IMR-90 (cell line): ENCODE measurements at regions not wholly inside any gene's neighbourhood (a gene's known extent, or its start where the extent isn't known, plus 50 kb on each side); places are given as distances from the start of the nearest gene placed in this dataset.

Experiments used
- ATAC-seq: fragments of 200-7000 bp; cut with Tn5 transposase; 2 replicates; pipeline ENCODE4 v1.9.1; 2020; ENCODE audit warnings: low read depth, mild to moderate bottlenecking, moderate library complexity
- BruUV-seq: library from RNA; stranded (reverse); fragments of 400-500 nt; replicated peaks from 2 replicates; lab custom pipeline; 2021; lab: Mats Ljungman, UMichigan
- CTCF ChIA-PET: fragments of 300-600 bp; formaldehyde crosslinking; extraction: SDS; loops from one replicate; lab custom pipeline; 2021; ENCODE audit warnings: antibody characterized with exemption; lab: Yijun Ruan, JAX
- POLR2A ChIA-PET: fragments of 300-600 bp; sonication (Branson Sonifier 250); formaldehyde crosslinking; loops from one replicate; lab custom pipeline; 2022; ENCODE audit warnings: antibody characterized with exemption; ENCODE audit not compliant: unreplicated experiment; lab: Charles Lee
- DNase-seq: peaks from one replicate; pipeline ENCODE4 v3.0.0; 2013
- H2AFZ ChIP-seq: replicated peaks from 2 replicates; pipeline ENCODE3; 2013; ENCODE audit warnings: low read length, mild to moderate bottlenecking; ENCODE audit not compliant: poor library complexity
- H2AK5ac ChIP-seq: 2 replicates; pipeline ENCODE4 v1.6.1; 2013; ENCODE audit warnings: low read depth, low read length, inconsistent platforms
- H2AK9ac ChIP-seq: replicated peaks from 2 replicates; pipeline ENCODE3; 2013; ENCODE audit warnings: mild to moderate bottlenecking, low read depth, low read length, moderate library complexity; ENCODE audit not compliant: poor library complexity
- H2BK120ac ChIP-seq: 2 replicates; pipeline ENCODE4 v1.6.1; 2013; ENCODE audit warnings: low read depth, low read length, inconsistent platforms
- H2BK15ac ChIP-seq: 3 replicates; pipeline ENCODE4 v1.6.1; 2013; ENCODE audit warnings: low read depth, low read length, inconsistent platforms
- H2BK20ac ChIP-seq: 2 replicates; pipeline ENCODE4 v1.6.1; 2013; ENCODE audit warnings: low read depth, mild to moderate bottlenecking, inconsistent platforms, low read length, moderate library complexity
- H2BK5ac ChIP-seq: 2 replicates; pipeline ENCODE4 v1.6.1; 2013; ENCODE audit warnings: mild to moderate bottlenecking, low read depth, low read length, inconsistent platforms; ENCODE audit not compliant: poor library complexity, severe bottlenecking
- H3K14ac ChIP-seq: replicated peaks from 2 replicates; pipeline ENCODE4 v1.6.1; 2013; ENCODE audit warnings: low read depth, low read length, inconsistent platforms
- H3K18ac ChIP-seq: 2 replicates; pipeline ENCODE4 v1.6.1; 2013; ENCODE audit warnings: low read depth, low read length, control low read depth
- H3K23ac ChIP-seq: 2 replicates; pipeline ENCODE4 v1.6.1; 2013; ENCODE audit warnings: low read depth, low read length, inconsistent platforms
- H3K27ac ChIP-seq: 2 replicates; pipeline ENCODE4 v1.5.1; 2013; ENCODE audit warnings: mild to moderate bottlenecking, control low read depth, low read length; ENCODE audit not compliant: insufficient read depth
- H3K27me3 ChIP-seq: 2 replicates; pipeline ENCODE4 v1.6.1; 2013; ENCODE audit warnings: low read length; ENCODE audit not compliant: control insufficient read depth, insufficient read depth
- H3K36me3 ChIP-seq: 2 replicates; pipeline ENCODE4 v1.6.1; 2013; ENCODE audit warnings: low read length, mixed read lengths; ENCODE audit not compliant: control insufficient read depth, insufficient read depth
- H3K4ac ChIP-seq: 2 replicates; pipeline ENCODE4 v1.6.1; 2013; ENCODE audit warnings: low read depth, low read length, inconsistent platforms
- H3K4me1 ChIP-seq: 2 replicates; pipeline ENCODE4 v1.6.1; 2013; ENCODE audit warnings: low read length, mixed read lengths; ENCODE audit not compliant: control insufficient read depth, insufficient read depth
- H3K4me2 ChIP-seq: 2 replicates; pipeline ENCODE4 v1.6.1; 2013; ENCODE audit warnings: low read depth, mild to moderate bottlenecking, control low read depth, low read length, moderate library complexity
- H3K4me3 ChIP-seq: 2 replicates; pipeline ENCODE4 v1.5.1; 2013; ENCODE audit warnings: low read depth, mild to moderate bottlenecking, control low read depth, low read length, moderate library complexity; ENCODE audit not compliant: insufficient read depth
- H3K56ac ChIP-seq: 2 replicates; pipeline ENCODE4 v1.6.1; 2013; ENCODE audit warnings: low read length, inconsistent platforms; ENCODE audit not compliant: insufficient read depth; ENCODE audit errors: extremely low read depth
- H3K79me1 ChIP-seq, 2 experiments: 2 replicates each; pipeline ENCODE4 v1.6.1; 2013; ENCODE audit warnings: low read length in 2 of 2, inconsistent platforms in 1 of 2, low read depth in 1 of 2
- H3K9ac ChIP-seq: 2 replicates; pipeline ENCODE4 v1.6.1; 2013; ENCODE audit warnings: low read depth, low read length, control low read depth
- H3K9me1 ChIP-seq: 2 replicates; pipeline ENCODE4 v1.6.1; 2013; ENCODE audit warnings: low read length, inconsistent platforms; ENCODE audit not compliant: insufficient read depth
- H3K9me3 ChIP-seq: 2 replicates; pipeline ENCODE4 v1.6.1; 2013; ENCODE audit warnings: low read length; ENCODE audit not compliant: control insufficient read depth, insufficient read depth
- H4K20me1 ChIP-seq: 2 replicates; pipeline ENCODE4 v1.6.1; 2013; ENCODE audit warnings: low read length, inconsistent platforms; ENCODE audit not compliant: insufficient read depth
- H4K5ac ChIP-seq: 2 replicates; pipeline ENCODE4 v1.6.1; 2013; ENCODE audit warnings: mild to moderate bottlenecking, low read depth, low read length, control low read depth
- H4K8ac ChIP-seq, 2 experiments: 2 replicates each; pipeline ENCODE4 v1.6.1; 2013; ENCODE audit warnings: low read depth in 2 of 2, low read length in 2 of 2, control low read depth in 1 of 2, inconsistent platforms in 1 of 2
- H4K91ac ChIP-seq: 2 replicates; pipeline ENCODE4 v1.6.1; 2013; ENCODE audit warnings: low read depth, low read length, inconsistent platforms; ENCODE audit not compliant: insufficient read depth
- BHLHE40 ChIP-seq: fragments of 150-350 bp; IDR thresholded peaks from 2 replicates; pipeline ENCODE4 v1.6.1; 2016; ENCODE audit warnings: mild to moderate bottlenecking, low read depth, low read length
- CEBPB ChIP-seq: IDR thresholded peaks from 2 replicates; pipeline ENCODE4 v1.6.1; 2012; ENCODE audit warnings: low read depth, low read length, improper control_type of control experiment
- CHD1 ChIP-seq: IDR thresholded peaks from 2 replicates; pipeline ENCODE4 v1.6.1; 2012; ENCODE audit warnings: low read depth, low read length, improper control_type of control experiment
- ELK1 ChIP-seq: fragments of 150-350 bp; IDR thresholded peaks from 2 replicates; pipeline ENCODE4 v1.6.1; 2016; ENCODE audit warnings: low read depth, mild to moderate bottlenecking, low read length, moderate library complexity, borderline replicate concordance
- MXI1 ChIP-seq: IDR thresholded peaks from 2 replicates; pipeline ENCODE4 v1.6.1; 2012; ENCODE audit warnings: low read depth, mild to moderate bottlenecking, low read length, moderate library complexity, borderline replicate concordance
- NFE2L2 ChIP-seq: fragments of 150-350 bp; IDR thresholded peaks from 2 replicates; pipeline ENCODE4 v1.6.1; 2016; ENCODE audit warnings: low read depth, mild to moderate bottlenecking, low read length
- POLR2A ChIP-seq: IDR thresholded peaks from 2 replicates; pipeline ENCODE4 v1.6.1; 2012; ENCODE audit warnings: mild to moderate bottlenecking, low read depth, low read length
- RAD21 ChIP-seq: IDR thresholded peaks from 2 replicates; pipeline ENCODE4 v1.6.1; 2012; ENCODE audit warnings: low read length, improper control_type of control experiment
- RCOR1 ChIP-seq: IDR thresholded peaks from 2 replicates; pipeline ENCODE4 v1.6.1; 2012; ENCODE audit warnings: mild to moderate bottlenecking, low read length, improper control_type of control experiment; ENCODE audit not compliant: insufficient replicate concordance
- SMC3 ChIP-seq: fragments of 150-350 bp; IDR thresholded peaks from 2 replicates; pipeline ENCODE4 v1.6.1; 2016; ENCODE audit warnings: low read depth, mild to moderate bottlenecking, antibody characterized with exemption, low read length, moderate library complexity
- WGBS, 2 experiments: methylation state at CpG; one replicate each; pipeline versions ENCODE4 v1.1.5 to v1.1.7; 2013; ENCODE audit warnings: missing lambda C conversion rate in 2 of 2; ENCODE audit not compliant: insufficient read length in 1 of 2; ENCODE audit errors: extremely low coverage in 2 of 2; 5-methylcytosine and 5-hydroxymethylcytosine counted together
- dilution Hi-C: fragments of 300-500 bp; cut with HindIII; formaldehyde crosslinking; loops from one replicate; pipeline ENCODE4 v1.14.3; 2018; ENCODE audit warnings: low sequenced_read_pairs; ENCODE audit not compliant: unreplicated experiment
- in situ Hi-C: fragments of 300-500 bp; cut with MboI; formaldehyde crosslinking; loops from 3 replicates; pipeline ENCODE4 v1.14.3; 2019; ENCODE audit warnings: low sequenced_read_pairs, inconsistent platforms, mixed read lengths
- intact Hi-C: fragments of 100-400 bp; cut with micrococcal nuclease; formaldehyde crosslinking; loops from 2 replicates; pipeline ENCODE4 v1.10.0; 2022

- no peak overlapping the region for H4K5ac ChIP-seq
- H2BK5ac ChIP-seq, result no peak overlapping the region
- POLR2A ChIA-PET, result no interaction called here
- no peaks in the 10 kb centered on the region for H3K27me3 ChIP-seq
- no peak overlapping the region for H4K8ac ChIP-seq
- H2BK120ac ChIP-seq, result no peak overlapping the region
- no peak overlapping the region for H2AK9ac ChIP-seq
- H2BK20ac ChIP-seq, result no peak overlapping the region
- no peaks in the 10 kb centered on the region for H3K9me1 ChIP-seq
- no peak overlapping the region for H2AFZ ChIP-seq
- DNase-seq (no peak), ATAC-seq (no peak)
- H2BK15ac ChIP-seq, result no peak overlapping the region
- in situ Hi-C loops, result no loop called here
- dilution Hi-C loops, result no loop called here
- no peaks in the 10 kb centered on the region for H3K36me3 ChIP-seq
- no peak overlapping the region for H2AK5ac ChIP-seq
- H3K56ac ChIP-seq, result no peak overlapping the region
- CTCF ChIA-PET, result no interaction called here
- H3K4me3 ChIP-seq, result no peak overlapping the region
- H4K20me1 ChIP-seq, result no peaks in the 10 kb centered on the region
- BruUV-seq, result no TSS peak
- no peak overlapping the region for H3K4ac ChIP-seq
- no peaks in the 10 kb centered on the region for H3K79me1 ChIP-seq
- H3K9me3 ChIP-seq, result no peaks in the 10 kb centered on the region; the same call in 1 of the 2 replicates
- no peak overlapping the region for H3K27ac ChIP-seq
- no peak overlapping the region for H3K23ac ChIP-seq
- no peak overlapping the region for H3K14ac ChIP-seq
- no peak overlapping the region for H3K9ac ChIP-seq
- WGBS, 2 experiments, result no CpG with 5 or more reads among the region's 1 CpG
- no peak overlapping the region for H3K4me2 ChIP-seq
- no peaks in the 10 kb centered on the region for H3K4me1 ChIP-seq
- no peak overlapping the region for H4K91ac ChIP-seq
- TF ChIP-seq BHLHE40, result no peak
- no peak for TF ChIP-seq NFE2L2
- TF ChIP-seq RAD21, result no peak
- TF ChIP-seq RCOR1, result no peak
- no peak for TF ChIP-seq POLR2A
- TF ChIP-seq SMC3, result no peak
- no peak for TF ChIP-seq ELK1
- no peak for TF ChIP-seq CEBPB
- TF ChIP-seq CHD1, result no peak
- no peak for TF ChIP-seq MXI1
- H3K18ac ChIP-seq, result no peak overlapping the region
- intact Hi-C loops, result no loop called here
These were observed 250.4 kb upstream of the ST8SIA4 start for GRCh38 chr5:101153526-101153925.
